Endothelial cell of umbilical vein (primary cell): ENCODE measurements at regions not wholly inside any gene's neighbourhood (a gene's known extent, or its start where the extent isn't known, plus 50 kb on each side); places are given as distances from the start of the nearest gene placed in this dataset.

Source experiments
- BruUV-seq: library from RNA; stranded (reverse); fragments of 400-500 nt; replicated peaks from 2 replicates; lab custom pipeline; 2021; lab: Mats Ljungman, UMichigan
- CTCF ChIA-PET: fragments of 300-600, 350-600 bp; sonication (Branson Sonifier 250); formaldehyde crosslinking; loops from one replicate; lab custom pipeline; 2021; ENCODE audit warnings: antibody characterized with exemption, inconsistent platforms; lab: Charles Lee
- POLR2A ChIA-PET: fragments of 300-600, 350-600 bp; sonication (Branson Sonifier 250); formaldehyde crosslinking; loops from one replicate; lab custom pipeline; 2021; ENCODE audit warnings: antibody characterized with exemption, inconsistent platforms; lab: Charles Lee
- DNase-seq: peaks from one replicate; pipeline ENCODE4 v3.0.0-alpha.2; 2011; ENCODE audit warnings: low read depth, low spot score
- FAIRE-seq: peaks from 2 replicates; lab custom pipeline; 2011; peaks lifted over from hg19 to GRCh38; lab: Jason Lieb, UNC
- H2AFZ ChIP-seq: 2 replicates; pipeline ENCODE4 v1.6.0; 2012; ENCODE audit warnings: low read depth, low read length, control low read depth, inconsistent platforms
- H3K27ac ChIP-seq: 2 replicates; pipeline ENCODE4 v1.5.1; 2011; ENCODE audit warnings: low read depth, mild to moderate bottlenecking, control low read depth, low read length, moderate library complexity; ENCODE audit not compliant: insufficient read depth
- H3K27me3 ChIP-seq, 2 experiments: 2 replicates each; pipeline versions ENCODE4 v1.6.0 to v1.6.1; 2011; ENCODE audit warnings: low read length in 2 of 2, mixed read lengths in 1 of 2; ENCODE audit not compliant: control insufficient read depth in 2 of 2, insufficient read depth in 2 of 2
- H3K36me3 ChIP-seq, 2 experiments: 2 replicates in 1 of 2; 3 replicates in 1 of 2; pipeline ENCODE4 v1.5.1; 2011; ENCODE audit warnings: low read length in 2 of 2, mild to moderate bottlenecking in 1 of 2, moderate library complexity in 1 of 2; ENCODE audit not compliant: control insufficient read depth in 2 of 2, insufficient read depth in 2 of 2; ENCODE audit errors: extremely low read depth in 1 of 2
- H3K4me1 ChIP-seq: 3 replicates; pipeline ENCODE4 v1.5.1; 2011; ENCODE audit warnings: mild to moderate bottlenecking, low read length; ENCODE audit not compliant: control insufficient read depth, insufficient read depth; ENCODE audit errors: extremely low read depth
- H3K4me2 ChIP-seq: 2 replicates; pipeline ENCODE4 v1.6.1; 2011; ENCODE audit warnings: low read length, control low read depth, mixed read lengths; ENCODE audit not compliant: insufficient read depth
- H3K4me3 ChIP-seq, 3 experiments: fragments of 200-600 bp in 1 of 3; sonication (generic), shearing (Covaris generic) in 1 of 3; replicated peaks in 1 of 3; 2 replicates each; pipeline ENCODE4 v1.5.1; 2011 to 2016; ENCODE audit warnings: control low read depth in 3 of 3, low read length in 3 of 3, mild to moderate bottlenecking in 2 of 3, inconsistent platforms in 1 of 3, low read depth in 1 of 3, moderate library complexity in 1 of 3; ENCODE audit not compliant: insufficient read depth in 1 of 3
- H3K79me2 ChIP-seq: 2 replicates; pipeline ENCODE4 v1.6.0; 2012; ENCODE audit warnings: low read length, inconsistent platforms; ENCODE audit not compliant: control insufficient read depth, insufficient read depth
- H3K9ac ChIP-seq: replicated peaks from 2 replicates; pipeline ENCODE3; 2011; ENCODE audit warnings: low read length, control low read depth; ENCODE audit not compliant: insufficient read depth; ENCODE audit errors: extremely low read depth
- H3K9me1 ChIP-seq: replicated peaks from 3 replicates; pipeline ENCODE4 v1.6.0; 2011; ENCODE audit warnings: mild to moderate bottlenecking, low read length; ENCODE audit not compliant: control insufficient read depth, insufficient read depth; ENCODE audit errors: extremely low read depth
- H3K9me3 ChIP-seq: replicated peaks from 2 replicates; pipeline ENCODE4 v1.5.1; 2012; ENCODE audit warnings: low read length, inconsistent platforms; ENCODE audit not compliant: control insufficient read depth, insufficient read depth
- H4K20me1 ChIP-seq: replicated peaks from 2 replicates; pipeline ENCODE3; 2011; ENCODE audit warnings: mild to moderate bottlenecking, low read length; ENCODE audit not compliant: control insufficient read depth, insufficient read depth; ENCODE audit errors: extremely low read depth
- CTCF ChIP-seq, 2 donors: IDR thresholded peaks; 1 replicate in 1 of 2; 2 replicates in 1 of 2; pipeline ENCODE4 v1.5.1; 2011; ENCODE audit warnings: low read length in 2 of 2, mild to moderate bottlenecking in 2 of 2, moderate library complexity in 2 of 2, control low read depth in 1 of 2, inconsistent platforms in 1 of 2, low read depth in 1 of 2; ENCODE audit not compliant: insufficient read depth in 1 of 2; ENCODE audit errors: extremely low read depth in 1 of 2
- EZH2 ChIP-seq: IDR thresholded peaks from 2 replicates; pipeline ENCODE4 v1.6.1; 2012; ENCODE audit warnings: borderline replicate concordance, low read depth, mild to moderate bottlenecking, moderate library complexity, low read length, inconsistent platforms; ENCODE audit not compliant: severe bottlenecking
- FOS ChIP-seq: IDR thresholded peaks from 2 replicates; pipeline ENCODE4 v1.6.1; 2011; ENCODE audit warnings: mild to moderate bottlenecking, low read length, moderate library complexity, borderline replicate concordance; ENCODE audit not compliant: insufficient read depth
- GATA2 ChIP-seq: IDR thresholded peaks from 2 replicates; pipeline ENCODE4 v1.7.0; 2011; ENCODE audit warnings: low read depth, mild to moderate bottlenecking, moderate library complexity, mixed read lengths, low read length; ENCODE audit not compliant: insufficient read length, insufficient read depth
- JUN ChIP-seq: IDR thresholded peaks from 2 replicates; pipeline ENCODE4 v1.6.1; 2011; ENCODE audit warnings: borderline replicate concordance, low read depth; ENCODE audit not compliant: insufficient read length, insufficient read depth
- MYC ChIP-seq: IDR thresholded peaks from one replicate; pipeline ENCODE4 v1.6.1; 2011; ENCODE audit warnings: mild to moderate bottlenecking, low read depth, low read length
- POLR2A ChIP-seq: IDR thresholded peaks from 2 replicates; pipeline ENCODE4 v1.6.1; 2012; ENCODE audit warnings: low read depth, mild to moderate bottlenecking, control low read depth, low read length
- POLR2AphosphoS5 ChIP-seq: IDR thresholded peaks from 2 replicates; pipeline ENCODE4 v1.6.1; 2012; ENCODE audit warnings: low read depth, mild to moderate bottlenecking, control low read depth, low read length, moderate library complexity; ENCODE audit not compliant: insufficient read depth
- dilution Hi-C: fragments of 300-500 bp; cut with MboI; formaldehyde crosslinking; loops from one replicate; pipeline ENCODE4 v1.15.0; 2019; ENCODE audit warnings: low sequenced_read_pairs; ENCODE audit not compliant: extremely low pct_ligation_motif_present
- intact Hi-C: fragments of 100-400 bp; cut with micrococcal nuclease; formaldehyde crosslinking; loops from one replicate; pipeline ENCODE4 v1.10.0; 2022
- TF ChIP-seq, protein P1 (sequence below): IDR thresholded peaks from 2 replicates; pipeline ENCODE4 v1.6.1; 2011; ENCODE audit not compliant: insufficient read depth, insufficient read length

DNA sequence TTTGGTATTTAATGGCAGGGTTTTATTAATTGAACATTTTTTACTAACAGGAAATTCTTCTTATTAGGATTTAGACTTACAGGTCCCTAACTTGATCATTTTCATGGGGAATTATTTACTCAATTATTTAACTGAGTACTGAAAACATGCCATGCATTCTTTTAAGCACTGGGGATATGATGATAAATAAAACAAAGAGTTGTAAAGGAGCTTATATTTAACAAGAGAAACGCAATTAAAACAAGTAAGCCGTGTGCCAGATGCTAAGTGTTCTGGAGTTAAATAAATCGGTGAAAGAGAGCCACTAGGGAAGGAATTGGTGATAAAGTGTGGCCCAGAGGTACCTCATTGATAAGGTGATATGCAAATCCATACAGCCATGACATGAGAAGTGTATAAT lies 214.2 kb upstream of the HTR1E start:
- H3K4me2 ChIP-seq, result no peak overlapping the region
- H3K9me1 ChIP-seq, result no peaks in the 10 kb centered on the region
- CTCF ChIA-PET, result no interaction called here
- no peak overlapping the region for H3K27ac ChIP-seq
- no peaks in the 10 kb centered on the region for H3K4me1 ChIP-seq
- H3K9ac ChIP-seq, result no peak overlapping the region
- no peaks in the 10 kb centered on the region for H3K36me3 ChIP-seq
- no peaks in the 10 kb centered on the region for H3K79me2 ChIP-seq
- no TSS peak for BruUV-seq
- DNase-seq, result no peak
- TF ChIP-seq JUN, result no peak
- TF ChIP-seq MYC, result no peak
- no peak for TF ChIP-seq EZH2
- TF ChIP-seq POLR2A, result no peak
- TF ChIP-seq, protein P1, sequence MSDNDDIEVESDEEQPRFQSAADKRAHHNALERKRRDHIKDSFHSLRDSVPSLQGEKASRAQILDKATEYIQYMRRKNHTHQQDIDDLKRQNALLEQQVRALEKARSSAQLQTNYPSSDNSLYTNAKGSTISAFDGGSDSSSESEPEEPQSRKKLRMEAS, result no peak
- TF ChIP-seq POLR2AphosphoS5, result no peak
- TF ChIP-seq FOS, result no peak
- TF ChIP-seq GATA2, result no peak
- TF ChIP-seq CTCF (IDR thresholded peaks at IDR 0.05; ENCODE audit: extremely low read depth in 1 of 2, insufficient read depth in 1 of 2, low read depth in 1 of 2, low read length in 2 of 2), result no peak
- dilution Hi-C loops (no loop called here), intact Hi-C loops (no loop called here)
- no peaks in the 10 kb centered on the region for H4K20me1 ChIP-seq
- POLR2A ChIA-PET, result no interaction called here
- FAIRE-seq, result no peak
- no peak overlapping the region for H3K4me3 ChIP-seq
- H2AFZ ChIP-seq, result no peak overlapping the region
- H3K9me3 ChIP-seq, result peaks cover 2% of the 10 kb centered on the region
- no peaks in the 10 kb centered on the region for H3K27me3 ChIP-seq
